ENCODE measurements at regions not wholly inside any gene's neighbourhood (a gene's known extent, or its start where the extent isn't known, plus 50 kb on each side); places are given as distances from the start of the nearest gene placed in this dataset.

- TF ChIP-seq CTCF (IDR thresholded peaks at IDR 0.05; ENCODE audit: low read depth, low read length), result no peak
- no peak for DNase-seq (ENCODE audit: extremely low read depth, low read depth)
These were observed 339.9 kb upstream of the BCHE start for GRCh38 chr3:166177130-166177529.

- TF ChIP-seq CTCF (IDR thresholded peaks at IDR 0.05; ENCODE audit: low read depth, low read length), result no peak
- DNase-seq (ENCODE audit: extremely low read depth, low read depth), result no peak
These were observed 334.5 kb upstream of the BCHE start for GRCh38 chr3:166171695-166172094.

- TF ChIP-seq CTCF (IDR thresholded peaks at IDR 0.05; ENCODE audit: low read depth, low read length), result no peak
- DNase-seq (ENCODE audit: extremely low read depth, low read depth), result no peak
These were observed 332.5 kb upstream of the BCHE start for GRCh38 chr3:166169681-166170080.

- DNase-seq (ENCODE audit: extremely low read depth, low read depth), result no peak
- no peak for TF ChIP-seq CTCF (IDR thresholded peaks at IDR 0.05; ENCODE audit: low read depth, low read length)
These were observed 290.7 kb upstream of the BCHE start for GRCh38 chr3:166127969-166128368.

- TF ChIP-seq CTCF (IDR thresholded peaks at IDR 0.05; ENCODE audit: low read depth, low read length), result no peak
- DNase-seq (ENCODE audit: extremely low read depth, low read depth), result no peak
These were observed 288.0 kb upstream of the BCHE start for GRCh38 chr3:166125179-166125578.

GRCh38 chr3:166123576-166123975 is 286.4 kb upstream of the BCHE start:
- TF ChIP-seq CTCF (IDR thresholded peaks at IDR 0.05; ENCODE audit: low read depth, low read length), result no peak
- no peak for DNase-seq (ENCODE audit: extremely low read depth, low read depth)

- no peak for TF ChIP-seq CTCF (IDR thresholded peaks at IDR 0.05; ENCODE audit: low read depth, low read length)
- DNase-seq (ENCODE audit: extremely low read depth, low read depth), result no peak
These were observed 285.9 kb upstream of the BCHE start for GRCh38 chr3:166123088-166123487.
